ENCODE measurements at regions not wholly inside any gene's neighbourhood (a gene's known extent, or its start where the extent isn't known, plus 50 kb on each side); places are given as distances from the start of the nearest gene placed in this dataset.

- DNase-seq (ENCODE audit: low read depth in 2 of 2) = no peak
Observed at GRCh38 chr11:19368726-19369375, 128.1 kb upstream of the E2F8 start.

- DNase-seq (ENCODE audit: low read depth in 2 of 2) = no peak
Observed at GRCh38 chr11:19366992-19367709, 126.4 kb upstream of the E2F8 start.

- DNase-seq (ENCODE audit: low read depth in 2 of 2) = no peak
Observed at GRCh38 chr11:19365743-19366410, 125.1 kb upstream of the E2F8 start.

- DNase-seq (ENCODE audit: low read depth in 2 of 2) = no peak
Observed at GRCh38 chr11:19359221-19360000, 118.7 kb upstream of the E2F8 start.

- DNase-seq (ENCODE audit: low read depth in 2 of 2) = no peak
Observed at GRCh38 chr11:19357943-19358342, 117.2 kb upstream of the E2F8 start.

GRCh38 chr11:19355601-19356000 lies 114.9 kb upstream of the E2F8 start:
- no peak for DNase-seq (ENCODE audit: low read depth in 2 of 2)

- DNase-seq (ENCODE audit: low read depth in 2 of 2) = no peak
Observed at GRCh38 chr11:19353287-19353850, 112.6 kb upstream of the E2F8 start.

- DNase-seq (ENCODE audit: low read depth in 2 of 2) = no peak
Observed at GRCh38 chr11:19352771-19353160, 112.0 kb upstream of the E2F8 start.

- no peak for DNase-seq (ENCODE audit: low read depth in 2 of 2)
Observed at GRCh38 chr11:19352072-19352770, 111.5 kb upstream of the E2F8 start.

GRCh38 chr11:19351426-19351825 lies 110.7 kb upstream of the E2F8 start:
- DNase-seq (ENCODE audit: low read depth in 2 of 2) = no peak

- no peak for DNase-seq (ENCODE audit: low read depth in 2 of 2)
Observed at GRCh38 chr11:19350160-19350559, 109.4 kb upstream of the E2F8 start.

GRCh38 chr11:19349340-19350025 lies 108.7 kb upstream of the E2F8 start:
- no peak for DNase-seq (ENCODE audit: low read depth in 2 of 2)

- DNase-seq (ENCODE audit: low read depth in 2 of 2) = no peak
Observed at GRCh38 chr11:19347911-19348310, 107.2 kb upstream of the E2F8 start.

GRCh38 chr11:19345848-19346681 lies 105.3 kb upstream of the E2F8 start:
- no peak for DNase-seq (ENCODE audit: low read depth in 2 of 2)

- no peak for DNase-seq (ENCODE audit: low read depth in 2 of 2)
Observed at GRCh38 chr11:19345519-19345847, 104.7 kb upstream of the E2F8 start.

GRCh38 chr11:19344661-19345518 lies 104.1 kb upstream of the E2F8 start:
- no peak for DNase-seq (ENCODE audit: low read depth in 2 of 2)

- DNase-seq (ENCODE audit: low read depth in 2 of 2) = no peak
Observed at GRCh38 chr11:19342036-19342435, 101.3 kb upstream of the E2F8 start.

GRCh38 chr11:19338375-19338774 lies 97.6 kb upstream of the E2F8 start:
- no peak for DNase-seq (ENCODE audit: low read depth in 2 of 2)

GRCh38 chr11:19337779-19338178 lies 97.0 kb upstream of the E2F8 start:
- no peak for DNase-seq (ENCODE audit: low read depth in 2 of 2)
